ENCODE measurements at regions not wholly inside any gene's neighbourhood (a gene's known extent, or its start where the extent isn't known, plus 50 kb on each side); places are given as distances from the start of the nearest gene placed in this dataset.

- in situ Hi-C loops (cut with MboI; ENCODE audit: low pct_unique_long_range_greater_than_20kb, low sequenced_read_pairs, unreplicated experiment) = no loop called here
- no peak for DNase-seq (ENCODE audit: low spot score)
- TF ChIP-seq, protein P1, sequence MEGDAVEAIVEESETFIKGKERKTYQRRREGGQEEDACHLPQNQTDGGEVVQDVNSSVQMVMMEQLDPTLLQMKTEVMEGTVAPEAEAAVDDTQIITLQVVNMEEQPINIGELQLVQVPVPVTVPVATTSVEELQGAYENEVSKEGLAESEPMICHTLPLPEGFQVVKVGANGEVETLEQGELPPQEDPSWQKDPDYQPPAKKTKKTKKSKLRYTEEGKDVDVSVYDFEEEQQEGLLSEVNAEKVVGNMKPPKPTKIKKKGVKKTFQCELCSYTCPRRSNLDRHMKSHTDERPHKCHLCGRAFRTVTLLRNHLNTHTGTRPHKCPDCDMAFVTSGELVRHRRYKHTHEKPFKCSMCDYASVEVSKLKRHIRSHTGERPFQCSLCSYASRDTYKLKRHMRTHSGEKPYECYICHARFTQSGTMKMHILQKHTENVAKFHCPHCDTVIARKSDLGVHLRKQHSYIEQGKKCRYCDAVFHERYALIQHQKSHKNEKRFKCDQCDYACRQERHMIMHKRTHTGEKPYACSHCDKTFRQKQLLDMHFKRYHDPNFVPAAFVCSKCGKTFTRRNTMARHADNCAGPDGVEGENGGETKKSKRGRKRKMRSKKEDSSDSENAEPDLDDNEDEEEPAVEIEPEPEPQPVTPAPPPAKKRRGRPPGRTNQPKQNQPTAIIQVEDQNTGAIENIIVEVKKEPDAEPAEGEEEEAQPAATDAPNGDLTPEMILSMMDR (IDR thresholded peaks at IDR 0.05; ENCODE audit: extremely low read depth, insufficient read depth, missing control alignments) = no peak
These were observed 219.3 kb upstream of the UBASH3B start for GRCh38 chr11:122436188-122436555.

DNA sequence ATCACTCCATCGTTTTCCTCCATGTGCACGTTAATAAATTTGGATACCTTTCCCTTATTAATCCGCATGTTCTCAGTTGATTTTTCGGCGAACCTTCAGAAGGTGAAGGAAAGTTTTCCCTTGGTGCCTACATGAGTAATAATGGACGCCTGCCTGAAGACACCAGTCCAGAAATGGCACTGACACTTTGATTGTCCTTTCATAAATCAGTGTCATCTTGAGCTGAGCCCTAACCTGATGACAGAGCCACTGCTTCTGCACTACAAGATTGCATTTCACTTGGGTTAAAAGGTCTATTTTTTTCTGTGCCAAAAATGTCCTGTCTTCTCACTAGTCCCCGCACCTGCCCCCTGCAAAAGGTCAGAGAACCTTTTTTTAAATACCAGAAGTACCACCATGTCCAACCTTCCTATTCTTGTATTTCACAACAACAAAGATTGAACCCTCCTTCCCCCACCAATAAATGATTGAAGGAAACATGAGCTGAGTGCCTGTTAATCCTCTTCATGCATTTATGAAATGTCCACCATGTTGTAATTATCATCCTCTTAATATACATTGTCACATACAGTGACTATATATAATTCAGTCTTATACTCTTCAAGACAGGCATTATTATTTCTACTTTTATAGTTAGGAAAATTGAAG lies 219.9 kb upstream of the UBASH3B start:
- in situ Hi-C loops (cut with MboI; ENCODE audit: low pct_unique_long_range_greater_than_20kb, low sequenced_read_pairs, unreplicated experiment) = no loop called here
- TF ChIP-seq, protein P1 (IDR thresholded peaks at IDR 0.05; ENCODE audit: extremely low read depth, insufficient read depth, missing control alignments) = no peak
- DNase-seq (ENCODE audit: low spot score) = no peak

DNA sequence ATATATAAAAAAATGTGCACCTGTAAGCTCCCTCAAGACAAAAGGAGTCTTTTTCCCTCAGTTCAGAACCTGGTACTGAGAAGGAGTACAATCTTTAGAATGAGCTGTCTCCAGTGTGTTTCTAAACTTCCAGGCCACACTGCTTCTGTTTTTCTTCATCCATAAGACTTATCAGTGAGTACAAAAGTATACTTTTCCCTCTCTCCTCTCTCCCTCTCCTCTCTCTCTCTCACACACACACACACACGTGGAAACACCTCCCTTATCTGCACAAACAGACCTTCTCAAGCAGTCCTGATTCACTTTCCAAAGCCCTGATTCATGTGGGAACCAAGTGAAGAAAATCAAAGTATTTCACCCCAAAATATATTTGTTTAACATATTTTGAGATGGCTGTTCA lies 220.7 kb upstream of the UBASH3B start:
- TF ChIP-seq, protein P1 (IDR thresholded peaks at IDR 0.05; ENCODE audit: extremely low read depth, insufficient read depth, missing control alignments) = no peak
- in situ Hi-C loops (cut with MboI; ENCODE audit: low pct_unique_long_range_greater_than_20kb, low sequenced_read_pairs, unreplicated experiment) = no loop called here
- no peak for DNase-seq (ENCODE audit: low spot score)

GRCh38 chr11:122430490-122430889 lies 225.0 kb upstream of the UBASH3B start:
- in situ Hi-C loops (cut with MboI; ENCODE audit: low pct_unique_long_range_greater_than_20kb, low sequenced_read_pairs, unreplicated experiment) = no loop called here
- TF ChIP-seq, protein P1 (IDR thresholded peaks at IDR 0.05; ENCODE audit: extremely low read depth, insufficient read depth, missing control alignments) = no peak
- DNase-seq (ENCODE audit: low spot score) = no peak

DNA sequence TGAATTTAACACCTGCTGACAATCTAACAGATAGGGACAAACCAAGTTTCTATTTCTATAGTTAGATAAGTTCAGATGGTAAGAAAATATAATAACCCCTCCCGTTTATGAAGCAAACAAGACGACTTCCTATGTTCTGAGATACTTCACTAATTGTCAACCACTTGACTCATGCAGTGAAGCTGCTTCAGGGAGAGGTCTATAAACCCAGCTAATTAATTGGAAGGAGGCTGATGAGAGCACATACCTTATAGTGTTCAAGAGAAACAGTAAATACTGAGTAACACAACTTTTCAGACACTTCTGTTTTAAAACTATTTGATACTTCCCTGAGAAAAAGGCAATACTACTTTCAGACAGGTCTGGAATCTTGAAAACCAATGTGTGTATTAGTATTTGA lies 229.4 kb upstream of the UBASH3B start:
- in situ Hi-C loops (cut with MboI; ENCODE audit: low pct_unique_long_range_greater_than_20kb, low sequenced_read_pairs, unreplicated experiment) = no loop called here
- TF ChIP-seq, protein P1 (IDR thresholded peaks at IDR 0.05; ENCODE audit: extremely low read depth, insufficient read depth, missing control alignments) = no peak
- no peak for DNase-seq (ENCODE audit: low spot score)

GRCh38 chr11:122424636-122425035 lies 230.9 kb upstream of the UBASH3B start:
- DNase-seq (ENCODE audit: low spot score) = no peak
- in situ Hi-C loops (cut with MboI; ENCODE audit: low pct_unique_long_range_greater_than_20kb, low sequenced_read_pairs, unreplicated experiment) = no loop called here
- TF ChIP-seq, protein P1 (IDR thresholded peaks at IDR 0.05; ENCODE audit: extremely low read depth, insufficient read depth, missing control alignments) = no peak

Data from GM13977 (cell line).